Ovary (tissue), 3 donors: ENCODE measurements at regions not wholly inside any gene's neighbourhood (a gene's known extent, or its start where the extent isn't known, plus 50 kb on each side); places are given as distances from the start of the nearest gene placed in this dataset.

Experiments used
- EP300 ChIP-seq: sonication (generic); formaldehyde crosslinking; IDR thresholded peaks from one replicate; pipeline ENCODE4 v1.6.1; 2017; ENCODE audit warnings: antibody characterized with exemption
- POLR2A ChIP-seq: fragments of 450-650 bp; IDR thresholded peaks from one replicate; pipeline ENCODE4 v1.6.1; 2017; ENCODE audit warnings: antibody characterized with exemption, mild to moderate bottlenecking, moderate library complexity
- TF ChIP-seq, protein P1 (sequence below), 3 donors: fragments of 450-650 bp in 2 of 3; fragments of 200-600 bp in 1 of 3; IDR thresholded peaks; one replicate each; pipeline versions ENCODE4 v1.5.1 to v1.8.0; 2016 to 2022; ENCODE audit warnings: antibody characterized with exemption in 3 of 3, mild to moderate bottlenecking in 1 of 3
- donor health status: DM: no; HTN: no; CAD: no.

- TF ChIP-seq, protein P1, sequence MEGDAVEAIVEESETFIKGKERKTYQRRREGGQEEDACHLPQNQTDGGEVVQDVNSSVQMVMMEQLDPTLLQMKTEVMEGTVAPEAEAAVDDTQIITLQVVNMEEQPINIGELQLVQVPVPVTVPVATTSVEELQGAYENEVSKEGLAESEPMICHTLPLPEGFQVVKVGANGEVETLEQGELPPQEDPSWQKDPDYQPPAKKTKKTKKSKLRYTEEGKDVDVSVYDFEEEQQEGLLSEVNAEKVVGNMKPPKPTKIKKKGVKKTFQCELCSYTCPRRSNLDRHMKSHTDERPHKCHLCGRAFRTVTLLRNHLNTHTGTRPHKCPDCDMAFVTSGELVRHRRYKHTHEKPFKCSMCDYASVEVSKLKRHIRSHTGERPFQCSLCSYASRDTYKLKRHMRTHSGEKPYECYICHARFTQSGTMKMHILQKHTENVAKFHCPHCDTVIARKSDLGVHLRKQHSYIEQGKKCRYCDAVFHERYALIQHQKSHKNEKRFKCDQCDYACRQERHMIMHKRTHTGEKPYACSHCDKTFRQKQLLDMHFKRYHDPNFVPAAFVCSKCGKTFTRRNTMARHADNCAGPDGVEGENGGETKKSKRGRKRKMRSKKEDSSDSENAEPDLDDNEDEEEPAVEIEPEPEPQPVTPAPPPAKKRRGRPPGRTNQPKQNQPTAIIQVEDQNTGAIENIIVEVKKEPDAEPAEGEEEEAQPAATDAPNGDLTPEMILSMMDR (IDR thresholded peaks at IDR 0.05) = no peak
- TF ChIP-seq POLR2A = no peak
- no peak for TF ChIP-seq EP300
These were observed 288.2 kb upstream of the TMPO start for GRCh38 chr12:98227162-98227561.
